NOMO-1 (cell line): ENCODE measurements at regions not wholly inside any gene's neighbourhood (a gene's known extent, or its start where the extent isn't known, plus 50 kb on each side); places are given as distances from the start of the nearest gene placed in this dataset.
"Not testable (repeated sequence)": the region's sequence is repeated elsewhere in the genome, so short reads cannot be mapped to it uniquely, and the experiment has no call there.

ENCODE experiments used
- DNase-seq, 2 experiments: peaks; one replicate each; lab custom pipeline; 2025; ENCODE audit not compliant: unreplicated experiment in 2 of 2; lab: John Stamatoyannopoulos, UW

GRCh38 chr4:29104694-29105093 lies 1615.5 kb upstream of the PCDH7 start:
- DNase-seq, result no peak

GRCh38 chr4:29113960-29114359 lies 1606.2 kb upstream of the PCDH7 start:
- DNase-seq, result no peak

- not testable (repeated sequence) for DNase-seq
Observed at GRCh38 chr4:29117231-29117722, 1602.9 kb upstream of the PCDH7 start.

GRCh38 chr4:29121586-29121985 lies 1598.6 kb upstream of the PCDH7 start:
- DNase-seq, result no peak

GRCh38 chr4:29128810-29129209 lies 1591.4 kb upstream of the PCDH7 start:
- no peak for DNase-seq

GRCh38 chr4:29131304-29131703 lies 1588.9 kb upstream of the PCDH7 start:
- no peak for DNase-seq

GRCh38 chr4:29142708-29143107 lies 1577.5 kb upstream of the PCDH7 start:
- no peak for DNase-seq

- DNase-seq, result no peak
Observed at GRCh38 chr4:29151584-29151983, 1568.6 kb upstream of the PCDH7 start.

- DNase-seq, result no peak
Observed at GRCh38 chr4:29153642-29154041, 1566.5 kb upstream of the PCDH7 start.

GRCh38 chr4:29175291-29175690 lies 1544.9 kb upstream of the PCDH7 start:
- DNase-seq, result no peak

GRCh38 chr4:29199025-29199424 lies 1521.1 kb upstream of the PCDH7 start:
- no peak for DNase-seq

GRCh38 chr4:29199485-29199884 lies 1520.7 kb upstream of the PCDH7 start:
- DNase-seq, result no peak

GRCh38 chr4:29213020-29213419 lies 1507.1 kb upstream of the PCDH7 start:
- no peak for DNase-seq

- DNase-seq, result no peak
Observed at GRCh38 chr4:29220761-29221160, 1499.4 kb upstream of the PCDH7 start.

- no peak for DNase-seq
Observed at GRCh38 chr4:29224911-29225310, 1495.3 kb upstream of the PCDH7 start.

- DNase-seq, result no peak
Observed at GRCh38 chr4:29240641-29241040, 1479.5 kb upstream of the PCDH7 start.

- no peak for DNase-seq
Observed at GRCh38 chr4:29243054-29243453, 1477.1 kb upstream of the PCDH7 start.

GRCh38 chr4:29243851-29244250 lies 1476.3 kb upstream of the PCDH7 start:
- no peak for DNase-seq

- DNase-seq, result no peak
Observed at GRCh38 chr4:29259556-29259955, 1460.6 kb upstream of the PCDH7 start.

GRCh38 chr4:29262986-29263385 lies 1457.2 kb upstream of the PCDH7 start:
- no peak for DNase-seq

- DNase-seq, result no peak
Observed at GRCh38 chr4:29276150-29276549, 1444.0 kb upstream of the PCDH7 start.

GRCh38 chr4:29277381-29277780 lies 1442.8 kb upstream of the PCDH7 start:
- DNase-seq, result no peak

GRCh38 chr4:29278585-29278984 lies 1441.6 kb upstream of the PCDH7 start:
- no peak for DNase-seq
